ENCODE measurements at regions not wholly inside any gene's neighbourhood (a gene's known extent, or its start where the extent isn't known, plus 50 kb on each side); places are given as distances from the start of the nearest gene placed in this dataset.

- TF ChIP-seq TAF1 (IDR thresholded peaks at IDR 0.05; ENCODE audit: borderline replicate concordance, insufficient read depth, low read length), result no peak
- TF ChIP-seq FOXP2 (optimal IDR thresholded peaks at IDR 0.05; ENCODE audit: borderline replicate concordance, extremely low read depth, extremely low read length, insufficient read depth), result no peak
These were observed 991.2 kb downstream of the TUSC7 start for GRCh38 chr3:117700573-117701360.

Data from PFSK-1 (cell line).